ENCODE measurements at regions not wholly inside any gene's neighbourhood (a gene's known extent, or its start where the extent isn't known, plus 50 kb on each side); places are given as distances from the start of the nearest gene placed in this dataset.

- POLR2A ChIA-PET = interaction anchor here (0.6 kb wide), 1 partner anchor 31 kb away, joined by 3 read pairs; no protein-coding TSS in a partner anchor
Measured at GRCh38 chr15:95814908-95815307, 515.6 kb upstream of the NR2F2 start.

GRCh38 chr15:95816591-95816990 lies 513.9 kb upstream of the NR2F2 start:
- Mint-ChIP-seq H3K27ac (ENCODE audit: low read depth, unreplicated experiment) (no peak overlapping the region), H3K27me3 (ENCODE audit: insufficient read depth, unreplicated experiment) (no peaks in the 10 kb centered on the region), H3K36me3 (ENCODE audit: insufficient read depth, unreplicated experiment) (no peaks in the 10 kb centered on the region), H3K4me3 (ENCODE audit: unreplicated experiment) (no peak overlapping the region), H3K4me1 (ENCODE audit: insufficient read depth, unreplicated experiment) (no peaks in the 10 kb centered on the region), H3K9me3 (ENCODE audit: unreplicated experiment) (peaks cover 6% of the 10 kb centered on the region)
- ChIA-PET POLR2A (no interaction called here), CTCF (no interaction called here)
- intact Hi-C loops (cut with micrococcal nuclease) = no loop called here
- BruUV-seq (replicated peaks) = no TSS peak
- no peak for TF ChIP-seq CTCF (IDR thresholded peaks at IDR 0.05; ENCODE audit: unreplicated experiment)
- no peak for DNase-seq (ENCODE audit: unreplicated experiment)

More at GRCh38 chr15:95814908-95815307, 515.6 kb upstream of the NR2F2 start:
- no peaks in the 10 kb centered on the region for H3K36me3 Mint-ChIP-seq (ENCODE audit: insufficient read depth, unreplicated experiment)
- CTCF ChIA-PET = no interaction called here
- no peak for TF ChIP-seq CTCF (IDR thresholded peaks at IDR 0.05; ENCODE audit: unreplicated experiment)
- no peak overlapping the region for H3K4me3 Mint-ChIP-seq (ENCODE audit: unreplicated experiment)
- BruUV-seq (replicated peaks) = no TSS peak
- peaks cover 6% of the 10 kb centered on the region for H3K9me3 Mint-ChIP-seq (ENCODE audit: unreplicated experiment)
- no peak overlapping the region for H3K27ac Mint-ChIP-seq (ENCODE audit: low read depth, unreplicated experiment)
- no peaks in the 10 kb centered on the region for H3K27me3 Mint-ChIP-seq (ENCODE audit: insufficient read depth, unreplicated experiment)
- intact Hi-C loops (cut with micrococcal nuclease) = no loop called here
- no peaks in the 10 kb centered on the region for H3K4me1 Mint-ChIP-seq (ENCODE audit: insufficient read depth, unreplicated experiment)
- no peak for DNase-seq (ENCODE audit: unreplicated experiment)

GRCh38 chr15:95822961-95823360 lies 507.5 kb upstream of the NR2F2 start:
- Mint-ChIP-seq H3K27ac (ENCODE audit: low read depth, unreplicated experiment) (no peak overlapping the region), H3K36me3 (ENCODE audit: insufficient read depth, unreplicated experiment) (no peaks in the 10 kb centered on the region), H3K27me3 (ENCODE audit: insufficient read depth, unreplicated experiment) (no peaks in the 10 kb centered on the region), H3K9me3 (ENCODE audit: unreplicated experiment) (peaks cover under 1% of the 10 kb centered on the region), H3K4me3 (ENCODE audit: unreplicated experiment) (no peak overlapping the region), H3K4me1 (ENCODE audit: insufficient read depth, unreplicated experiment) (no peaks in the 10 kb centered on the region)
- DNase-seq (ENCODE audit: unreplicated experiment) = no peak
- CTCF ChIA-PET = interaction anchor here (0.7 kb wide), 2 partner anchors 8 to 1090 kb away, joined by 3 read pairs; no protein-coding TSS in a partner anchor
- POLR2A ChIA-PET = no interaction called here
- no peak for TF ChIP-seq CTCF (IDR thresholded peaks at IDR 0.05; ENCODE audit: unreplicated experiment)
- no TSS peak for BruUV-seq (replicated peaks)
- intact Hi-C loops (cut with micrococcal nuclease) = no loop called here

GRCh38 chr15:95825208-95825607 lies 505.3 kb upstream of the NR2F2 start:
- BruUV-seq (replicated peaks) = no TSS peak
- Mint-ChIP-seq H3K4me3 (ENCODE audit: unreplicated experiment) (no peak overlapping the region), H3K27me3 (ENCODE audit: insufficient read depth, unreplicated experiment) (no peaks in the 10 kb centered on the region), H3K4me1 (ENCODE audit: insufficient read depth, unreplicated experiment) (no peaks in the 10 kb centered on the region), H3K9me3 (ENCODE audit: unreplicated experiment) (no peaks in the 10 kb centered on the region), H3K27ac (ENCODE audit: low read depth, unreplicated experiment) (no peak overlapping the region), H3K36me3 (ENCODE audit: insufficient read depth, unreplicated experiment) (no peaks in the 10 kb centered on the region)
- DNase-seq (ENCODE audit: unreplicated experiment) = no peak
- intact Hi-C loops (cut with micrococcal nuclease) = no loop called here
- ChIA-PET POLR2A (no interaction called here), CTCF (interaction anchor here (0.5 to 1.2 kb wide), 3 partner anchors 13 to 1151 kb away, joined by 3 to 6 read pairs (median 3); no protein-coding TSS in a partner anchor)
- TF ChIP-seq CTCF (IDR thresholded peaks at IDR 0.05; ENCODE audit: unreplicated experiment) = no peak

Measured in MCF 10A (cell line).